PFSK-1 (cell line): ENCODE measurements at regions not wholly inside any gene's neighbourhood (a gene's known extent, or its start where the extent isn't known, plus 50 kb on each side); places are given as distances from the start of the nearest gene placed in this dataset.

Experiments
- FOXP2 ChIP-seq: optimal IDR thresholded peaks from 2 replicates; pipeline ENCODE3; 2011; ENCODE audit warnings: borderline replicate concordance, control low read depth, inconsistent platforms; ENCODE audit not compliant: insufficient read depth; ENCODE audit errors: extremely low read length, extremely low read depth
- POLR2AphosphoS5 ChIP-seq: IDR thresholded peaks from 2 replicates; pipeline ENCODE4 v1.6.1; 2012; ENCODE audit warnings: low read depth, mild to moderate bottlenecking, control low read depth, low read length, moderate library complexity
- REST ChIP-seq, 2 experiments: IDR thresholded peaks; 2 replicates each; pipeline versions ENCODE4 v1.6.1 to v1.8.0; 2011 to 2012; ENCODE audit warnings: low read depth in 2 of 2, low read length in 2 of 2, control low read depth in 1 of 2, inconsistent platforms in 1 of 2, mild to moderate bottlenecking in 1 of 2, moderate library complexity in 1 of 2; ENCODE audit not compliant: insufficient read depth in 1 of 2
- SIN3A ChIP-seq: IDR thresholded peaks from 2 replicates; pipeline ENCODE4 v1.6.1; 2012; ENCODE audit warnings: mild to moderate bottlenecking, low read length, moderate library complexity, borderline replicate concordance; ENCODE audit not compliant: insufficient read depth
- TAF1 ChIP-seq: IDR thresholded peaks from 2 replicates; pipeline ENCODE4 v1.6.1; 2012; ENCODE audit warnings: low read length, control low read depth, borderline replicate concordance; ENCODE audit not compliant: insufficient read depth

- TF ChIP-seq POLR2AphosphoS5: no peak
Observed at GRCh38 chr12:11499806-11500187, 104.4 kb upstream of the PRB2 start.

- TF ChIP-seq SIN3A (peak; percentile 74; the same call in 1 of the 2 replicates), FOXP2 (peak; percentile 63), POLR2AphosphoS5 (no peak), REST (IDR thresholded peaks at IDR 0.05; ENCODE audit: insufficient read depth in 1 of 2, low read depth in 2 of 2, low read length in 2 of 2) (peak; percentile 99), TAF1 (no peak)
Observed at GRCh38 chr12:11500188-11500860, 105.0 kb upstream of the PRB2 start.

- TF ChIP-seq POLR2AphosphoS5 (no peak), FOXP2 (no peak), REST (IDR thresholded peaks at IDR 0.05; ENCODE audit: insufficient read depth in 1 of 2, low read depth in 2 of 2, low read length in 2 of 2) (no peak), TAF1 (no peak), SIN3A (no peak)
Observed at GRCh38 chr12:11500861-11501230, 105.5 kb upstream of the PRB2 start.

GRCh38 chr12:11508699-11509098 is 113.3 kb upstream of the PRB2 start:
- no peak for TF ChIP-seq TAF1
- no peak for TF ChIP-seq FOXP2
- no peak for TF ChIP-seq POLR2AphosphoS5
- no peak for TF ChIP-seq REST (IDR thresholded peaks at IDR 0.05; ENCODE audit: insufficient read depth in 1 of 2, low read depth in 2 of 2, low read length in 2 of 2)
- TF ChIP-seq SIN3A: no peak

- TF ChIP-seq SIN3A (no peak), TAF1 (no peak), POLR2AphosphoS5 (no peak), FOXP2 (no peak), REST (IDR thresholded peaks at IDR 0.05; ENCODE audit: insufficient read depth in 1 of 2, low read depth in 2 of 2, low read length in 2 of 2) (no peak)
Observed at GRCh38 chr12:11509326-11509725, 114.0 kb upstream of the PRB2 start.

- TF ChIP-seq SIN3A: no peak
- TF ChIP-seq REST (IDR thresholded peaks at IDR 0.05; ENCODE audit: insufficient read depth in 1 of 2, low read depth in 2 of 2, low read length in 2 of 2): no peak
- no peak for TF ChIP-seq FOXP2
- no peak for TF ChIP-seq POLR2AphosphoS5
- TF ChIP-seq TAF1: no peak
Observed at GRCh38 chr12:11510671-11511070, 115.3 kb upstream of the PRB2 start.
